ENCODE measurements at regions not wholly inside any gene's neighbourhood (a gene's known extent, or its start where the extent isn't known, plus 50 kb on each side); places are given as distances from the start of the nearest gene placed in this dataset.
A peak's percentile ranks its signal among the peaks of the same experiment; 100 is the strongest.

DNA sequence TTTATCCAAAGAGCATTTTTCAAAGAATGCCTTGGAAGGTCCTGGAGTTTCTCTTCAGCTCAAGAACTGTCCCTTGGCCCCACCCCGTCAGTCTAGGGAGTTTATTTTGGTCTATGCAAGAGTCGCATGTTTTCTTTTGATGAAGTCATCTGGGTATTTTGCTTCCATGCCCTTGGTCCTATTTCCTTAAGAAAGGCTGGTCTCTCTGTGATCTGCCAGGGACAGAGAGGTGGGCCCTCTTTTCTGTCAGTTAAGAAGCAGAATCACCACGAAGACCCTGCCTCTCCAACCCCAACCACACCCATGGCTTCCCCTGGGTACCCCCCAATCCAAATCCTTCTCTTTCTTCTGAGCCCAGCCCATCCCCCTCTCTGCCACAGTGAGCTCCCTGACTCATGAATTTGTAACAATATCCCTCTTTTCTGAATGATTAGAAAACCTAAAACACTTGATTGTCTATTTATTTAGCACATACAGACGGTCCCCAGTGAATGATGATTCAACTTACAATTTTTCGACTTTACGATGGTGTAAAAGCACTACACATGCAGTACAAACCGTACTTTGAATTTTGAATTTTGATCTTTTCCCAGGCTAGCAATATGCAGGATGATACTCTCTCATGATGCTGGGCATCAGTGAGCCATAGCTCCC, 163.5 kb upstream of the ADRA1B start:
- no peak for DNase-seq (ENCODE audit: low spot score)

DNA sequence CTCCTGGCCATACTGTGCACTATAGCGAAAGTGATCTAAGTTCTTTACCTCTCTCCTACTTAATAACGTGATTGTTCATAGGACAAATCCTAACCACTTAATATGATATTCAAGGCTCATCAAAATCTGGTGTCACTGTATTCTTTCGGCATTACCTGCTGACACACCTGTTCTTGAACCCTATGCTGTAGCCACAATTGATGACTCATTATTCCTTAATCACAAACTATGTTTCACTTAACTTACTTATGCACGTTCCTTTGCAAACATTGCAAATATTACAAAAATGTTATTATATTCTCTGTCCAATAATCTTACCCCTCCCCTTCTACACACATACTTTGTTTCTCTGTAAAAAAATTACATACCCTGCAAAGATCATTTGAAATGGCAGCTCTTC, 158.1 kb upstream of the ADRA1B start:
- no peak for DNase-seq (ENCODE audit: low spot score)

DNA sequence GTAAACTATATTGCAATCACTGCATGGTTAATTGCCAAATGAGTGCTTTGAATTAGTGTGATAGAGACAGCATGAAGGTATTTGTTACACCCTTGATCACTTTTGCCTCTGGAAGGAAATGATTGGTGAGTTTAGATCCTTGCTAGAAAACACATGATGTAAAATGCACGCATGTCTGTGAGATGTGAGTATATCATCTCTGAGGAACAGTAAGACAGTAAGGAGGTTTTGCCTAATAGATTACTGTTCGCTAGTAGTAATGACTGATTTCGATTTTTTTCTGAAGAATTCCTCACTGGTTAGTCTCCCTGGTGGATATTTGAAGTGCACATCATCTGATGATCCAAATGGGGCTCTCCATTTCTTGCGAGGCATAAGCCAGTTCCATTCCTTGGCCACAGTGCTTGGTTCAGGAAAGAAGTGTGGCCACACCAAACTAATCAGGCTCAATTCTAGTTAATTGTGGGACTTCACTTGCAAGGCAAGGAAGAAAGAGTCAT, 156.4 kb upstream of the ADRA1B start:
- DNase-seq (ENCODE audit: low spot score), result no peak

DNA sequence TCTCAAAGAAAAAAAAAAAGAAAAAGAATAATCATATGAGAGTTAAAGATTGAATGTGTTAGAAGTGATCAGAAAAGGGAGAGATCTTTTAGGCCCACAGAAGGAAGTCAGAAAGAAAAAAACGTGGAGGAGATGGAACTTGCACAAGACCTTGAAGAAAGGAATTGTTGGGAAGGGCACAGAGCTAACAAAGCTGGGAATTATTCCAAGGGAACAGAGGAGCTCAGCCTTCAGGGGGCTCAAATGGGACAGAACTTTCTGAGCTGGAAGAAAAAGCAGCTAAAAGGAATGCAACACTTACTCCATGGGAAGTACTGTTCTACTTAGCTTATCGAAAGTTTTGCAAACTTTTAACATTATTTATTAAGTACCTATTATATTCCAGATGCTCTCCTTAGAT, 153.4 kb upstream of the ADRA1B start:
- no peak for DNase-seq (ENCODE audit: low spot score)

DNA sequence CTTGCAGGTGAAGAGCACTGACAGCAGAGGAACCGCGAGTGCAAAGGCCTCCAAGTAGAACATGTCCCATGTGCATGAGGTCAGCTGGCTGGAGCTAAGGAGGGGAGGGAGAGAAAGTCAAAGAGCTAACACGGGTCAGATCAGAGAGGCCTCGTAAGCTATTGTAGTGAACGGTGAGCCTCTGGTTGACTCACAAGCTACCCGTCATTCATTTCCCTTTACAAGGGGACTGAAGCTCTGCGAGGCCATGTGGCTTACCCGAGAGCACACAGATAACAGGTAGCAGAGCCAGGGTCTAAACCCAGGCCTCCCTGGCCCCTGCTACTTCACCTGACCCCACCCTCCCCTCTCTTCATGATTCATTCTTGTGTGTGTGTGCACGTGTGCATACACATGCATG, 152.7 kb upstream of the ADRA1B start:
- DNase-seq (ENCODE audit: low spot score), result no peak

DNA sequence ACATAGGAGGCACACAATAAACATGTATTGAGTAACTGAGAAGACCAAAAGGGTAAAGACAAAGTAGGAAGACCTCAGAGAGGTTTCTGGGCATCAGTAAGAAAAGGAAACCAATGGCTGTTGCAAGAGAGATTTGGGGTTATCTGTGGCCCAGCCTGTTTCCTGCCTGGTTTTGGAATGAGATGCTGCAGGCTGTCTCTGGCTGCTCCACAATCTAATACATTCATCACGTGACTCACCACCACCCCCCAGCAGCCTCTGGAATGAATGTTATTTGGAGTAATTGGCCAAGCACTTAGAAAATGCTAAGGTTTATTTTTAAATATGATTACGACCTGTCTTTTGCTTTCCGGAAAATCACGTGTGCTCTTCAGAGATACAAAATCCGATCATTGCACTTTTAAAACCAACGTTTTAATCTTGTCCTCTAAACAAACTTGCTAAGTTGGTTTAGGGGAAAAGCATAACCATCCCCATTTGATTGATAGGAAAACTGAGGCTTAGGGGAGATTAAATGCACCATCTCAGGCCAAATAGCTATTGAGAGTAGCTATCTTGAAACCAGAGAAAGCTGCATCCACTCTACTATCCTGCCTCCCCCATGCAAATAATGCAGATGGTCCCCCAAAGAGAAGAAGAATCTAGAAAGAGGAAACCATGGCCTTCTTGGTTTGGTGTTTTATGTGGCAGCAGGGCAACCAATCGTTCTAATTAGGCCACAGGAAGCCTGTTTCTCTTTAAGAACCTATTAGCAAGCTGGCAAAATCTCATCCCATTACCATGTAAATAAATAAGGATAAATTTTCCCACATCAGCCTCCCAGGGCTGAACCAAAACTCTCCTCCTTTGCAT, 151.8 kb upstream of the ADRA1B start:
- no peak for DNase-seq (ENCODE audit: low spot score)

DNA sequence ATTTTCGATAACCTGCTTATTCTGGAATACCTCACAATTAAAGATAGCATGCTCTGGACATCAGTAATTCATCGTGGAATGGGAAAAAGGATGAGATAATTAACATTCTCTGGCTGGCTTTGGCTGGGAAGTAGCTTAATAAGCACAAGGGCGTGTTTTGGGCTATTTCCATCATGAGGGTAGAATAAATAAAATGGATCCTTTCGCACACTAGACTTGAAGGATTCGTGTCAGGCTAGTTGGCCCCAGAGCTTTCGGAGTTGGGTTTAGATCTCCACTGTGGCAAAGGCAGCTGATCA, 151.2 kb upstream of the ADRA1B start:
- no peak for DNase-seq (ENCODE audit: low spot score)

DNA sequence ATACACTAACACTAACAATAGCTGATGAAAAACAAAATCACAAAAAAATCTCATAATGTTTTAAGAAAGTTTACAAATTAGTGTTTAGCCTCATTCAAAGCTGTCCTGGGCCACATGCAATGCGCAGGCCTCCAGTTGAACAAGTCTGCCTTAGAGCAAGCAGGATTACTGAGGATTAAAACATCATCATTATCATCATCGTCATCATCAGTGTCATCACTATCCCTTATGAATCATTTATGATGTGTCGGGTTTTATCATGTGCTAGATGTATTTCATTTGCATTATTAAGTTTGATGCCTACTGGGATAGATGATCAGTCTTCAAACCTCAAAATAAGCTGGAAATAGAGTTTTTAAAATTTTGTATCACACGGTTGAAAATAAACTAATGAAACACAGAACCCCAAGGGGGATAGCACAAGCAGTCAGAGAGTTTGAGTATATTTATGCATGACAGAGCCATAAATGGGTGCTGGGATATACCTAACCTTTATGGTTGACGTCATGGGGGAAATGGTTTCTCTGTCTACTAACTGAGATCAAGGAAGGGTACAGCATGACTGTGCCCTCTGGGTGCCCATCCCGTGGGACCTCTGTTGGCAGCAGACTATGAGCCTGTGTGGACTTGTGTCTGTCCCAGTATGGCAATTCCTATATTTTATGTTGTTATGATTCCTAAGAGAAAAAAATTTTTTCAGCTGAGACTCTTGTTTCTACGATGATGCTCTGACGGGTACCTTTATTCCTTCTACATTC, 150.3 kb upstream of the ADRA1B start:
- no peak for DNase-seq (ENCODE audit: low spot score)

DNA sequence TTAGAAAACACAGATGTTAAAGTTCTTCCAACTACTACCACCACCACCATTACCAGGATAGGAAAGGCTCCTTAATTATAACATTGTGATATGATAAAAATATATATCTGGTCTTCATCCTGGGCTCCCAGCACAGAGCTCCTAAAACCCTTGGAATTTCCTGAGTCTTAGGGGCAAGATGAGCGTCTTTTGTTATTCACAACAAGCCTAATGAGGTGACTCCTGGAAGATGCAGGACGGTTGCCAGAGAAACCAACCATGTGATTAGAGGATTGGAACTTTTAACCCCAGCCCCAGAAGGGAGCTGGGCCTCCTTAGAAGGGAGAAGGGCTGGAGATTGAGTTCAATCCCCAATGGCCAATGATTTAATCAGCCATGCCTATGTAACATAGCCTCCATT, 148.0 kb upstream of the ADRA1B start:
- DNase-seq (ENCODE audit: low spot score), result peak; percentile 83

DNA sequence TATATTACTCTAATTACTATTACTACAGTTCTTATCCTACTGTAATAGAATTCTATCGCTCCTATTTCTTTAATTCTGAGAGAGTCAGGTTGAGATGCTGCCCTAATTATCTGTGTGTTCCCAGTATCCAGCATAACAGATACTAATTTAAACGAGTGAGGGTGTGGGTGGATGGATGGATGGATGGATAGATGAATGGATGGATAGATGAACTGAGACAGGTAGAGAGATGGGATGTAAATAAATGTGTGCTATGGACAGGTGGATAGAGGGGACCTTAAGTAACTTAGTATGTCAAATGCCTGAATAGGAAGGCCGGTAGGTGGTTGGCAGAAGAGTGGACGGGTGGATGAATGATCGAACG, 143.6 kb upstream of the ADRA1B start:
- no peak for DNase-seq (ENCODE audit: low spot score)

DNA sequence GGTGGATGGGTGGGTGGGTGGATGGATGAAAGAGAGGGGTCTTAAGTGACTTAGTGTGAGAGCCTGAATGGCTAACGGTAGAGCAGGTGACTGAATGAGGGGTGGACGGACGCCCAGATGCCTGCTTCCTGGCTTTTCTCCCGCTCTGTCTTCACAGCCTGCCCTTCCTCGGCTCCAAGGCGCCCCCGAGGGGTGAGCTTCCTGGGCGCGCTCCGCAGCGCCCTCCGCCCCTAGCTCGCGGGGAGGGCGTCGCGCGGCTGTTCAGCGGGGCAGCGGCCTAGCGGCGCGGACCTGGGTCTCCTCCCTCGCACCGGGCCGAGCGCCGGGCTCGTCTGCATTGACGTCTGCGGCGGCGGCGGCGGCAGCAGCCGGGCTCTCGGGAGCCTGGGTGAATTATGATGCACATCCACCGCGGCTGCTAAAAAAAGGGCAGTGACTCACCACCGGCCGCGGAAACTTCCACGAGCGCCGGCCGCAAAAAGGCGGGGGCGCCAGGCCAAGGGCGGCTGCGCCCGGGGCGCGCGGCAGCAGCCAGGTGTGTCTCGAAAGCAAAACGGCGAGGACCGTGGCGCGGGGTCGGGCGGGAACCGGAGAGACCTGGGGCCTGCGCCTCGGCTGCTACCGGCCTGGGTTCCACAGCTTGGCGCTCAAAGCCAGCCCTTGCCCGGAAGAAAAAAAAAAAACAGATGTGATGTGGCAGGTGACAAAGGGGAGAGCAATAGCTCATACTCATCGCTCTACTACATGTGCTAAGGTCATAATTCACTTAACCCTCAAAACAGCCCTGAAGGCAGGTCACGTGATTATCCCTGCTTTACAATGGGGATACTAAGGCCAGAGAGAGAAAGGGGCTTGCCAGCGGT, 143.0 kb upstream of the ADRA1B start:
- DNase-seq (ENCODE audit: low spot score), result peak; percentile 76

DNA sequence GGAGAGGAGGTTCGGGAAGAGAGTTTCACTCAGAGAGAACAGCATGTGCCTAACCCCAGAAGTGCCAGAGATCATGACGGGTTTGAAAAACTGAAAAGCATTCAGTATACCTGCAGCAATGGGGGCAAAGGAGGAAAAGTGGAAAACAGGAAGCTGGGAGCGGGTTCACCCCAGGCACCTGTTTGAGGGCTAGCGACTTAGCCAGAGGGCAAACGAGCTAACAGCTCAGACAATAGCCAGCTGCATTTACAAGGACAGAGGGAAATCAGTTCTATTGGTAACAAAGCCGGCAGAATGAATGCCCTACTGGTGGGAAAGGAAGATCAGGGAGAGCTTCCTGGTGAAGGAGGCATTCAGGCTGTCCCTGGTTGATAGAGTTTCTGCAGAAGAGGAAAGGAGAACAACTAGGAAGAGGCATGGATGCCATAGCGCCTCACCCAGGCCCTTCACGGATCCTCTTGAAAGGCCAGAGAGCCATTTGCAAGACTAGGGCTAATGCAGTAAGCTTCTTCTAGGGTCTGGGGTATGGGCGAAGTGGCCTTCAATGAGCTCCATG, 141.7 kb upstream of the ADRA1B start:
- DNase-seq (ENCODE audit: low spot score), result peak; percentile 22

DNA sequence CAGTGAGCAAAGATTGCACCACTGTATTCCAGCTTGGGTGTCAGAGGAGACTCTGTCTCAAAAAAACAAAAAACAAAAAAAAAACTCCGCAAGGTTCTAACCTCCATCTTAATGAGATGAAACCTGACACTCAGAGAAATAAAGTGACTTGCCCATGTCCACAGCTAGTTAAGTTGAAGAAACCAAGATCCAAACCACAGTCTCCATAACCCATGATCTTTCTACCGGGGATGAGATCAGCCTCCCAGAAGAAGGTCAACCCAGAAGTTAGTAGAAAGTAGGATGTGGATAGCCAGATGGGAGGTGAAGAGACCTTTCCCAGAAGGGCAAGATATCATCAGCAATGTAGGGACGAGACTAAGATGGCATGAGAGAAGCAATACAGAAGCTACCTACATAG, 140.4 kb upstream of the ADRA1B start:
- no peak for DNase-seq (ENCODE audit: low spot score)

DNA sequence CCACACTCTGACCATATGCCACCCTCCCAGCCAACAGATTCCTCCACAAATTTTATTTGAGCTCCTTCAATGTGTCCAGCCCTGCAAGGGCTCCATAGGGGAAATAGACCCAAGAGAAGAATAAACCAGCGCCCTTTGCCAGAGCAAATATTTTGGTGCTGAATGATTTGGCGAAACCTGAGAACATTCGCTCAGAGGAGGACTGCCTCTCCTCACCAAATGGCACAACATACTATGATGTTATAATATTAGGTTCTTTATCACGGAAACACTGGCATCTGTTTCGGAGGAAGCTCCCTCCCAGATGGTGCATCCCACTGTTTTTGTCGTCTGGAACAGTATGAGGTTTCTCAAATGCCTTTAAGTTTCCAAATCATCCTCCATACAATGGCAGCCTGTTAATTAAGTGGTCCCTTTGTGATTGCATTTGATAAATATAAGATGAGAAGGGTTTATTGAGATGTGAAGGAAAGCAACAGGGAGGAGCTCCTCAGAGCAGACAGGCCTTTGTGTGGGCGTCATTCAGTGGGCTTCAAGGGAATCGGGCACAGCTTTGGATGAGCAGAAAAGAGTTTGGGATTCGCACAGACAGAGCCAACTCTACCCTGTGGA, 139.1 kb upstream of the ADRA1B start:
- DNase-seq (ENCODE audit: low spot score), result no peak

DNA sequence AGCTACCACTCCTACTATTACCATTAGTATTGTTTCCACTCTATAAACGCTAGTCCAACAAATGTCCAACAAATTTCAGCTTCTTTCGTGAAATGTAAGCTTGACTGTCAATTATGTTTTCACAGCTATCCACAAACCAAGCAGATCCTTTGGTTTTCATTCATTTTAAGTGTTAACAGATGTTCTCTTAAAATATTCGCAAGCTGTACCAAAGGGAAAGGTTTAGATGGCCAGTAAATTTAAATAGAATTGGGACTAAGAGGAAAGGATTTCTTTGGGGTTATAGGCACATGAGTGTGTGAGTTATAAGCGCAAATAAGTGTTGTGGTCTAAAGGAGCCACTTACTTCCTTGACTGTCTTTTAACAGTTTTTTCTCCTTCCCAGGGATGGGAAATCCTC, 136.8 kb upstream of the ADRA1B start:
- no peak for DNase-seq (ENCODE audit: low spot score)

DNA sequence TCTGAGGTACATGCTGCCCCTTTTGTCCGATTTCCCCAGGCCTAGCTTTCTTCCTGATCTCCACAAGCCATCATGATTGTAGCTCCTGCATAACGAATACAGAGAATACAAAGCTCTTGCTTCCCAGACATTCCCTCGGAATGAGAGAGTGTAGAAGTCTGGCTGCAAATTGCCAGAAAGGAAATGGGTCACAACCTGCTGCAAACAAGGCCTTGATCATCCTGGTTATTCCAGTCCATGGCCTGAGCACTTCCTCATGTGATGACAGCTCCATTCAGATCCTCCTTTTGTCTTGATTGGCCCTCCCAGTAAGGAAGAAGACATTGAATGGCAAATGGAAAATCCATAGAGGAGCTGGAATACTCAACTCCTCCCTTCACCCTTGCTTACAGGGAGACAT, 136.0 kb upstream of the ADRA1B start:
- no peak for DNase-seq (ENCODE audit: low spot score)

DNA sequence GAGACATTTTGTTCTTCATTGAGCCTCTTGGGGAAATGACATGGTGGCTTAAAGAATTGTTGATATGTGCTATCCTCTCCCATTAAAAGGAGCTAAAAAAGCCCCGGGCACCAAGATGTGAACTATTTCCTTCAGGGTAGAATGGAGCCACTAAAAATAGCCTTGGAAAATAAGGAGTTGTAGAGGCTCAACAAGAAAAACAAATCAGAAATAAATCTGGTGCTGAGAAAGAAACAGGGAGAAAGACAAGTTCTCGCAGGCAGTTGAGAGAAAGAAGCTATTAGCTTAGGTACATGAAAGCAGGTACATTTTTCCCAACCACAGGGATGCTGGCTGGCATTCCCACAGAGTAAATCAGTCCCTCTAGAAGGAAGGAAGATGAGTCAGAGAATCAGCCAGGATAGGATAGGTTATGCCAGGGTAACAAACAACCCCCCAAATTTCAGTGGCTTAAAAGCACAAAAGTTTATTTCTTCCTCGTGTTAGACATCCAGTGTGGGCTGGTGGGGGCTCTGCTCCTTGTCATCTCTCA, 134.6 kb upstream of the ADRA1B start:
- no peak for DNase-seq (ENCODE audit: low spot score)

DNA sequence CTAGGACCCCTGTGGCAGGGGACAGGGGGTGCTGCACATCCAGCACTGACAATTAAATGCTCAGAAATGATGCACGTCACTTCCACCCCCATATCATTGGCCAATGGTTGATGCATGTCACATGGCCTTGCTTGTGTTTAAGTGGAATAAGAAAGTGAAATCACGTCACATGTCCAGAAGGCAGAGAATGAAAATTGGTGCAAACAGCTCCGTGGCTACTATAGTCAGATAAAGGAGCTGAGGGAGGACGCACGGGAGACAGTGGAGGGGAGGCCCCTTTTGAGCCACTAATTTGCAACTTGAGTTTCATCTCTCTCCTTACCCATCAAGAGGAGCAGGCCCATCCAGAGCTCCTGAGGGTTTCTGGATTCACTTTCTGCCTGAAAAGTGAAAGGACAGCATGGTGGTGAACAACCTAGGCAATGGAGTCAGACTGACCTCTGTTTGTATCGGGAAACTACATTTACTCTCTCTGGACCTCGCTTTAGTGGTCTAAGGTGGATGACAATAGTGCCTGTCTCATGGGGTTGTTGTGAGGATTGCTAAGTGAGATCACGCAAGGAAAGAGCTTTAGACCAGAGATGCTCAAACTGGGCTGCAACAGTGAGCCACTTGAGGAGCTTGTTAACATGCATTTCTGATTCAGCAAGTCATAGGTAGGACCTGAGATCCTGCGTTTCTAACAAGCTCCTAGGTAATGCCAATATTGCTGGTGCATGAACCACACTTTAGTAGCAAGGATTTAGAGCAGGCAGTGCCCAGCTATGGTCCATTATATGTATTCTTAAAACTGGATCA, 133.9 kb upstream of the ADRA1B start:
- DNase-seq (ENCODE audit: low spot score), result no peak

DNA sequence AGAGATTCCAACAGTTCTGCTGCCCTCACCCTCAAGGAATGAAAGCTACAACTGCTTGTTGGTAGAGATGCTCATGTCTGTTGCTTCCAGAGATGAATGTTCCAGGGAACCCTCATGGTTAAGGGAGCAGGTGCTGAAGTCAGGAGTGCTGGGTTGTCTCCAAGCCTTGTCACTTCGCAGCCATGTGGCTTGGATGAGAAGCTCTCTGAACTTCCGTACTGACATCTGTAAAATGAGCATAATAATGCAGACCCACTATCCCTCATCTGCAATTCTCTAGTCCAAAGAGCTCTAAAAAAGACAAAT, 133.3 kb upstream of the ADRA1B start:
- no peak for DNase-seq (ENCODE audit: low spot score)

DNA sequence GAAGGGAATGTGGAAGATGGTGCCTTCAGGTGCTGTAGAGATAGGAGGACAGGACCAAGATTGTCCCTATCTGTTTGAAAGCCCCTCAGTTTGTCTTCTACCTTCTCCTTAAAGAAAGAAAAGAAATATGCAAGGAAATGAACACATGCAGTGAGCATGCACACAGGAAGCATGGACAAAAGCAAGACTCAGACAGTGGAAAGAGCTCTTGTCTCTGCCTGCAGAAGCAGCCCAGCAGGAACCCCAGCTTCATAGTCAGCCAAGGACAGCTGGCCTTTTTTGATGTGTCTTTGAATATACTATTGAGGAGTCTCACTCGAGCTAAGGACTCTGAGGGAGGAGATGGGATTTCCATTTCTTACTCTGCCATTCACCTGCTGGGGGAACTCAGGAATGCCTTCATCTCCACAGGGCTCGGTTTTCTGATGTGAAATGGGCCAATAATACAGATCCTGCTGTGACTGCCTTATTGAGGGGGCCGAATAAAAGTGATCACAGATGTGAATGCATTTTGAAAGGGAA, 132.5 kb upstream of the ADRA1B start:
- no peak for DNase-seq (ENCODE audit: low spot score)

Data from iPS-NIHi11 (cell line).